Smooth muscle cell (in vitro differentiated cells): ENCODE measurements at regions not wholly inside any gene's neighbourhood (a gene's known extent, or its start where the extent isn't known, plus 50 kb on each side); places are given as distances from the start of the nearest gene placed in this dataset.

Experiments used
- DNase-seq: peaks from one replicate; lab custom pipeline; 2025; ENCODE audit not compliant: unreplicated experiment; lab: John Stamatoyannopoulos, UW
- H2AFZ ChIP-seq: fragments of 200-600 bp; sonication (generic); 2 replicates; pipeline ENCODE4 v1.6.0; 2016; ENCODE audit warnings: antibody characterized with exemption, low read depth, mild to moderate bottlenecking
- H3F3A ChIP-seq: fragments of 200-600 bp; sonication (generic); 2 replicates; pipeline ENCODE4 v1.6.0; 2017; ENCODE audit warnings: antibody characterized with exemption, low read depth
- H3K27ac ChIP-seq: fragments of 200-600 bp; sonication (generic); 2 replicates; pipeline ENCODE4 v1.5.1; 2016; ENCODE audit warnings: low read depth, mild to moderate bottlenecking
- H3K27me3 ChIP-seq: fragments of 200-600 bp; sonication (generic); 2 replicates; pipeline ENCODE4 v1.6.1; 2016; ENCODE audit warnings: low read depth, mild to moderate bottlenecking
- H3K36me3 ChIP-seq: fragments of 200-600 bp; sonication (generic); 2 replicates; pipeline ENCODE4 v1.5.1; 2016; ENCODE audit warnings: low read depth
- H3K4me1 ChIP-seq: fragments of 200-600 bp; sonication (generic); 2 replicates; pipeline ENCODE4 v1.5.1; 2016; ENCODE audit warnings: low read depth
- H3K4me2 ChIP-seq: fragments of 200-600 bp; sonication (generic); 2 replicates; pipeline ENCODE4 v1.6.0; 2016; ENCODE audit warnings: mild to moderate bottlenecking
- H3K4me3 ChIP-seq: fragments of 200-600 bp; sonication (generic); 2 replicates; pipeline ENCODE4 v1.5.1; 2016; ENCODE audit warnings: mild to moderate bottlenecking
- H3K79me2 ChIP-seq: fragments of 200-600 bp; sonication (generic); 2 replicates; pipeline ENCODE4 v1.6.0; 2016; ENCODE audit warnings: low read depth, mild to moderate bottlenecking
- H3K9ac ChIP-seq: fragments of 200-600 bp; sonication (generic); 2 replicates; pipeline ENCODE4 v1.6.0; 2016; ENCODE audit warnings: low read depth
- H3K9me3 ChIP-seq: fragments of 200-600 bp; sonication (generic); replicated peaks from 2 replicates; pipeline ENCODE4 v1.5.1; 2016; ENCODE audit warnings: low read depth
- H4K20me1 ChIP-seq: fragments of 200-600 bp; sonication (generic); 2 replicates; pipeline ENCODE4 v1.6.0; 2016; ENCODE audit warnings: low read depth
- CTCF ChIP-seq: fragments of 200-600 bp; sonication (generic); IDR thresholded peaks from 2 replicates; pipeline ENCODE4 v1.5.1; 2017; ENCODE audit warnings: borderline replicate concordance, mild to moderate bottlenecking, antibody characterized with exemption; ENCODE audit not compliant: insufficient read depth, poor library complexity, severe bottlenecking
- WGBS: methylation state at CpG from one replicate; pipeline ENCODE4 v1.1.7; 2016; ENCODE audit warnings: low lambda C conversion rate; 5-methylcytosine and 5-hydroxymethylcytosine counted together

- Histone ChIP-seq H3K79me2 (no peaks in the 10 kb centered on the region), H3K27ac (no peak overlapping the region), H3K27me3 (no peaks in the 10 kb centered on the region), H3F3A (no peaks in the 10 kb centered on the region), H3K4me1 (no peaks in the 10 kb centered on the region), H3K36me3 (no peaks in the 10 kb centered on the region), H3K9me3 (no peaks in the 10 kb centered on the region), H3K9ac (no peak overlapping the region), H2AFZ (no peak overlapping the region), H3K4me2 (no peak overlapping the region), H3K4me3 (no peak overlapping the region), H4K20me1 (no peaks in the 10 kb centered on the region)
- whole genome bisulfite sequencing: 82% methylated on average over 2 of the region's 2 CpGs
- DNase-seq: no peak
- TF ChIP-seq CTCF: peak; percentile 55
Measured at GRCh38 chr6:51350308-51350904, 531.7 kb downstream of the TFAP2B start.

- DNase-seq: no peak
- Histone ChIP-seq H3K27ac (no peak overlapping the region), H3K4me2 (no peak overlapping the region), H3K36me3 (no peaks in the 10 kb centered on the region), H3K9ac (no peak overlapping the region), H3K79me2 (no peaks in the 10 kb centered on the region), H2AFZ (no peak overlapping the region), H3K4me1 (no peaks in the 10 kb centered on the region), H4K20me1 (no peaks in the 10 kb centered on the region), H3K4me3 (no peak overlapping the region), H3F3A (no peaks in the 10 kb centered on the region), H3K9me3 (no peaks in the 10 kb centered on the region), H3K27me3 (no peaks in the 10 kb centered on the region)
- 63% methylated on average over 2 of the region's 2 CpGs for WGBS
- no peak for TF ChIP-seq CTCF
Measured at GRCh38 chr6:51352506-51353029, 533.9 kb downstream of the TFAP2B start.

GRCh38 chr6:51360287-51360686, 541.6 kb downstream of the TFAP2B start:
- Histone ChIP-seq H3K9ac (no peak overlapping the region), H3K4me1 (no peaks in the 10 kb centered on the region), H3F3A (no peaks in the 10 kb centered on the region), H3K4me3 (no peak overlapping the region), H3K36me3 (no peaks in the 10 kb centered on the region), H3K4me2 (no peak overlapping the region), H3K9me3 (no peaks in the 10 kb centered on the region), H2AFZ (no peak overlapping the region), H3K27ac (no peak overlapping the region), H3K27me3 (peaks cover 7% of the 10 kb centered on the region), H3K79me2 (no peaks in the 10 kb centered on the region), H4K20me1 (no peaks in the 10 kb centered on the region)
- no peak for DNase-seq
- no peak for TF ChIP-seq CTCF
- 80% methylated on average over 2 of the region's 2 CpGs for WGBS

- no peaks in the 10 kb centered on the region for H3F3A ChIP-seq
Measured at GRCh38 chr6:51365566-51365965, 546.9 kb downstream of the TFAP2B start.

More at GRCh38 chr6:51365566-51365965, 546.9 kb downstream of the TFAP2B start:
- no peak overlapping the region for H2AFZ ChIP-seq
- H3K4me3 ChIP-seq: no peak overlapping the region
- no peak overlapping the region for H3K4me2 ChIP-seq
- no peak overlapping the region for H3K9ac ChIP-seq
- no peaks in the 10 kb centered on the region for H3K36me3 ChIP-seq
- no peaks in the 10 kb centered on the region for H3K79me2 ChIP-seq
- no peaks in the 10 kb centered on the region for H3K9me3 ChIP-seq
- no peak for DNase-seq
- H4K20me1 ChIP-seq: no peaks in the 10 kb centered on the region
- peaks cover 6% of the 10 kb centered on the region for H3K27me3 ChIP-seq
- H3K27ac ChIP-seq: no peak overlapping the region
- no peak for TF ChIP-seq CTCF
- no peaks in the 10 kb centered on the region for H3K4me1 ChIP-seq
